H9 (cell line): ENCODE measurements at regions not wholly inside any gene's neighbourhood (a gene's known extent, or its start where the extent isn't known, plus 50 kb on each side); places are given as distances from the start of the nearest gene placed in this dataset.

ENCODE experiments used
- DNase-seq: peaks from one replicate; pipeline ENCODE4 v3.0.0-alpha.2; 2017
- H2AFZ ChIP-seq: one replicate; pipeline ENCODE4 v1.6.1; 2013; ENCODE audit warnings: mild to moderate bottlenecking, low read length, control low read depth, moderate library complexity
- H2AK5ac ChIP-seq: 2 replicates; pipeline ENCODE4 v1.6.1; 2013; ENCODE audit warnings: low read length, control low read depth, mixed read lengths; ENCODE audit not compliant: insufficient read length
- H2BK120ac ChIP-seq: one replicate; pipeline ENCODE4 v1.6.1; 2013; ENCODE audit warnings: low read depth, mild to moderate bottlenecking, low read length, control low read depth, inconsistent platforms; ENCODE audit not compliant: poor library complexity, severe bottlenecking
- H2BK12ac ChIP-seq: 2 replicates; pipeline ENCODE4 v1.6.1; 2013; ENCODE audit warnings: low read length, control low read depth, mixed read lengths, low read depth; ENCODE audit not compliant: insufficient read length
- H2BK15ac ChIP-seq: 2 replicates; pipeline ENCODE4 v1.6.1; 2013; ENCODE audit warnings: low read depth, low read length, control low read depth
- H2BK20ac ChIP-seq: one replicate; pipeline ENCODE4 v1.6.1; 2013; ENCODE audit warnings: low read depth, mild to moderate bottlenecking, low read length, control low read depth, inconsistent platforms; ENCODE audit not compliant: poor library complexity, severe bottlenecking
- H2BK5ac ChIP-seq: 2 replicates; pipeline ENCODE4 v1.6.1; 2013; ENCODE audit warnings: low read length, control low read depth, mixed read lengths; ENCODE audit not compliant: insufficient read length
- H3K14ac ChIP-seq: 2 replicates; pipeline ENCODE4 v1.6.1; 2013; ENCODE audit warnings: low read length, control low read depth; ENCODE audit not compliant: insufficient read depth
- H3K18ac ChIP-seq: 2 replicates; pipeline ENCODE4 v1.6.1; 2013; ENCODE audit warnings: low read depth, mild to moderate bottlenecking, mixed read lengths, low read length, control low read depth; ENCODE audit not compliant: insufficient read length
- H3K23ac ChIP-seq: 2 replicates; pipeline ENCODE4 v1.6.1; 2013; ENCODE audit warnings: low read length, control low read depth, mixed read lengths, low read depth; ENCODE audit not compliant: insufficient read length
- H3K23me2 ChIP-seq: 2 replicates; pipeline ENCODE4 v1.6.1; 2013; ENCODE audit warnings: low read depth, mild to moderate bottlenecking, mixed read lengths, low read length, control low read depth; ENCODE audit not compliant: insufficient read length, poor library complexity, severe bottlenecking
- H3K27ac ChIP-seq: 2 replicates; pipeline ENCODE4 v1.5.1; 2013; ENCODE audit warnings: low read length, control low read depth, mixed read lengths, low read depth; ENCODE audit not compliant: insufficient read length
- H3K27me3 ChIP-seq: 2 replicates; pipeline ENCODE4 v1.6.1; 2013; ENCODE audit warnings: low read length, control low read depth, inconsistent platforms; ENCODE audit not compliant: insufficient read depth
- H3K4ac ChIP-seq: 2 replicates; pipeline ENCODE4 v1.6.1; 2013; ENCODE audit warnings: low read depth, mild to moderate bottlenecking, control low read depth, inconsistent platforms, low read length, moderate library complexity
- H3K4me1 ChIP-seq: 2 replicates; pipeline ENCODE4 v1.6.1; 2013; ENCODE audit warnings: low read length, control low read depth, inconsistent platforms; ENCODE audit not compliant: insufficient read depth
- H3K4me2 ChIP-seq: 2 replicates; pipeline ENCODE4 v1.6.1; 2013; ENCODE audit warnings: low read length, control low read depth, mixed read lengths; ENCODE audit not compliant: insufficient read length, insufficient read depth
- H3K56ac ChIP-seq: 2 replicates; pipeline ENCODE4 v1.6.1; 2013; ENCODE audit warnings: low read depth, mild to moderate bottlenecking, mixed read lengths, low read length, control low read depth; ENCODE audit not compliant: insufficient read length
- H3K79me1 ChIP-seq: 2 replicates; pipeline ENCODE4 v1.6.1; 2013; ENCODE audit warnings: low read depth, mild to moderate bottlenecking, moderate library complexity, low read length, control low read depth, inconsistent platforms; ENCODE audit not compliant: insufficient read depth, poor library complexity, severe bottlenecking
- H3K79me2 ChIP-seq: 2 replicates; pipeline ENCODE4 v1.6.1; 2013; ENCODE audit warnings: low read length, control low read depth, inconsistent platforms; ENCODE audit not compliant: insufficient read depth
- H3K9ac ChIP-seq: 2 replicates; pipeline ENCODE4 v1.6.1; 2013; ENCODE audit warnings: low read length, control low read depth, mixed read lengths; ENCODE audit not compliant: insufficient read length; ENCODE audit errors: extremely low read depth
- H3K9me3 ChIP-seq: one replicate; pipeline ENCODE4 v1.6.1; 2013; ENCODE audit warnings: low read depth, low read length, inconsistent platforms; ENCODE audit not compliant: control insufficient read depth
- H3T11ph ChIP-seq: one replicate; pipeline ENCODE4 v1.6.1; 2013; ENCODE audit warnings: mild to moderate bottlenecking, low read length, control low read depth, inconsistent platforms
- H4K20me1 ChIP-seq: one replicate; pipeline ENCODE4 v1.6.1; 2013; ENCODE audit not compliant: control insufficient read depth, insufficient read length, insufficient read depth
- H4K5ac ChIP-seq: 2 replicates; pipeline ENCODE4 v1.6.1; 2013; ENCODE audit warnings: low read depth, mild to moderate bottlenecking, mixed read lengths, low read length, control low read depth; ENCODE audit not compliant: insufficient read length
- H4K8ac ChIP-seq: replicated peaks from 2 replicates; pipeline ENCODE4 v1.6.1; 2013; ENCODE audit warnings: low read length, control low read depth, mixed read lengths, low read depth; ENCODE audit not compliant: insufficient read length
- H4K91ac ChIP-seq: 2 replicates; pipeline ENCODE4 v1.6.1; 2013; ENCODE audit warnings: low read depth, mild to moderate bottlenecking, moderate library complexity, mixed read lengths, low read length, control low read depth; ENCODE audit not compliant: insufficient read length
- H3K27ac Mint-ChIP-seq, 3 experiments: 2 replicates in 2 of 3; 3 replicates in 1 of 3; pipeline ENCODE4 v1.8.0; 2020 to 2021; ENCODE audit warnings: mixed read lengths in 3 of 3, mild to moderate bottlenecking in 1 of 3, moderate library complexity in 1 of 3
- H3K27me3 Mint-ChIP-seq: 2 replicates; pipeline ENCODE4 v1.8.0; 2021; ENCODE audit warnings: low read depth, mild to moderate bottlenecking, moderate library complexity, mixed read lengths
- H3K36me3 Mint-ChIP-seq, 3 experiments: 2 replicates in 2 of 3; 3 replicates in 1 of 3; pipeline ENCODE4 v1.8.0; 2020 to 2021; ENCODE audit warnings: low read depth in 3 of 3, mixed read lengths in 3 of 3; ENCODE audit not compliant: insufficient read depth in 1 of 3
- H3K4me1 Mint-ChIP-seq, 2 experiments: 2 replicates each; pipeline ENCODE4 v1.8.0; 2020; ENCODE audit warnings: mixed read lengths in 2 of 2
- H3K4me3 Mint-ChIP-seq, 2 experiments: 2 replicates in 1 of 2; 3 replicates in 1 of 2; pipeline ENCODE4 v1.8.0; 2020 to 2021; ENCODE audit warnings: mild to moderate bottlenecking in 2 of 2, mixed read lengths in 2 of 2, moderate library complexity in 1 of 2
- H3K9me3 Mint-ChIP-seq, 2 experiments: 2 replicates in 1 of 2; 3 replicates in 1 of 2; pipeline ENCODE4 v1.8.0; 2020; ENCODE audit warnings: mild to moderate bottlenecking in 2 of 2, mixed read lengths in 2 of 2, moderate library complexity in 1 of 2
- WGBS: extraction: QIAGEN DNeasy Blood & Tissue Kit; methylation state at CpG from one replicate; pipeline ENCODE4 v1.1.7; 2013; ENCODE audit warnings: missing lambda C conversion rate, low lambda C conversion rate, mixed read lengths; ENCODE audit not compliant: insufficient read length; ENCODE audit errors: extremely low coverage; 5-methylcytosine and 5-hydroxymethylcytosine counted together
- TF ChIP-seq, protein P1 (sequence below): fragments of 200-600 bp; sonication (generic); conservative IDR thresholded peaks from 3 replicates; pipeline ENCODE4 v1.8.0; 2021; ENCODE audit warnings: antibody characterized with exemption, mild to moderate bottlenecking

DNA sequence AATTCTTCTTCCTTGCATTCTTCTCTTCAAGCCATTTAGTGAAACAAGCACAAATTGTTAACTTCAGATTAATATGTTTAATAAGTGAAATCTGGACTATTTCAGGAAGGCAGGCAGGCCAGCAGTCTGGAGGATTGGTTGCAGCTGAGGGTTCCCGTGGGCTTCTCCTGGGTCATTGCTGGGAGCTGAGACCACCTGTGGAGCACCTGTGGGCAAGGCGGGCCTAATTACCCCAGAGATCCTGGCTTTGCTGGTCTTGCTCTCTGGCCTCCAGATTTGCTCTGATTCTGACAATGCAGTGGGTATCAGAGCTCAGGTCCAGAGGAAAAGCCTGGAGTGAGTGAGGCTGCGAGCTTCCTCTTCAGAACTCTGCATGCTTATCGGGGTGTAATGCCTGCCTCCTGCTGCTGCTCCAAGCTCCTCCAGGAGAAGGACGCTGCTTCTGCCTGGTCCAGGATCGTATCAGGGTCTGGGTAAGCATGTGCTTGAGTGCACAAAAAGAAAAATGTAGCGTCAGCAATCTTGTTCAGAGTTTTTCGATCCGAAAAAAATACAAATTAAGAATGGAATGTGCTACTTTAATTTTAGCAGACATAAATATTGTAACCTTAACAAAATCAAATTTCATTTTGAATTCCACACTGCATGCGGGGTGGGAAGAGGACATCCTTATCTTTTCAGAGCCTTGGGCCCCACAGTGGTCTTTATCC is 93.8 kb downstream of the TMEM30B start:
- no peaks in the 10 kb centered on the region for H3K79me1 ChIP-seq
- no CpG with 5 or more reads among the region's 10 CpGs for WGBS
- peaks cover 8% of the 10 kb centered on the region for H3K27me3 Mint-ChIP-seq

More for the DNA sequence above, 93.8 kb downstream of the TMEM30B start:
- H2BK12ac ChIP-seq, result no peak overlapping the region
- H3T11ph ChIP-seq, result no peak overlapping the region
- no peak overlapping the region for H2BK15ac ChIP-seq
- Mint-ChIP-seq H3K27ac (no peak overlapping the region), H3K9me3 (no peaks in the 10 kb centered on the region), H3K36me3 (no peaks in the 10 kb centered on the region; a peak in 1 of 7 replicates), H3K4me3 (no peak overlapping the region), H3K4me1 (peaks cover 29 to 30% of the 10 kb centered on the region in 2 experiments)
- H4K20me1 ChIP-seq, result no peaks in the 10 kb centered on the region
- no peaks in the 10 kb centered on the region for H3K79me2 ChIP-seq
- TF ChIP-seq, protein P1, sequence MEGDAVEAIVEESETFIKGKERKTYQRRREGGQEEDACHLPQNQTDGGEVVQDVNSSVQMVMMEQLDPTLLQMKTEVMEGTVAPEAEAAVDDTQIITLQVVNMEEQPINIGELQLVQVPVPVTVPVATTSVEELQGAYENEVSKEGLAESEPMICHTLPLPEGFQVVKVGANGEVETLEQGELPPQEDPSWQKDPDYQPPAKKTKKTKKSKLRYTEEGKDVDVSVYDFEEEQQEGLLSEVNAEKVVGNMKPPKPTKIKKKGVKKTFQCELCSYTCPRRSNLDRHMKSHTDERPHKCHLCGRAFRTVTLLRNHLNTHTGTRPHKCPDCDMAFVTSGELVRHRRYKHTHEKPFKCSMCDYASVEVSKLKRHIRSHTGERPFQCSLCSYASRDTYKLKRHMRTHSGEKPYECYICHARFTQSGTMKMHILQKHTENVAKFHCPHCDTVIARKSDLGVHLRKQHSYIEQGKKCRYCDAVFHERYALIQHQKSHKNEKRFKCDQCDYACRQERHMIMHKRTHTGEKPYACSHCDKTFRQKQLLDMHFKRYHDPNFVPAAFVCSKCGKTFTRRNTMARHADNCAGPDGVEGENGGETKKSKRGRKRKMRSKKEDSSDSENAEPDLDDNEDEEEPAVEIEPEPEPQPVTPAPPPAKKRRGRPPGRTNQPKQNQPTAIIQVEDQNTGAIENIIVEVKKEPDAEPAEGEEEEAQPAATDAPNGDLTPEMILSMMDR, result no peak
- no peaks in the 10 kb centered on the region for H3K9me3 ChIP-seq
- peaks cover 4% of the 10 kb centered on the region; the same call in 1 of the 2 replicates for H3K4me1 ChIP-seq
- DNase-seq, result no peak
- no peak overlapping the region for H3K23ac ChIP-seq
- no peak overlapping the region for H2BK120ac ChIP-seq
- no peak overlapping the region for H2BK5ac ChIP-seq
- H3K18ac ChIP-seq, result no peak overlapping the region
- no peak overlapping the region for H4K91ac ChIP-seq
- no peak overlapping the region for H2AFZ ChIP-seq
- no peak overlapping the region for H4K8ac ChIP-seq
- no peak overlapping the region for H3K4ac ChIP-seq
- H3K9ac ChIP-seq, result no peak overlapping the region
- no peaks in the 10 kb centered on the region for H3K23me2 ChIP-seq
- no peak overlapping the region for H4K5ac ChIP-seq
- no peak overlapping the region for H3K27ac ChIP-seq
- no peaks in the 10 kb centered on the region for H3K27me3 ChIP-seq
- no peak overlapping the region for H2BK20ac ChIP-seq
- H3K14ac ChIP-seq, result no peak overlapping the region
- no peak overlapping the region for H2AK5ac ChIP-seq
- H3K56ac ChIP-seq, result no peak overlapping the region
- no peak overlapping the region for H3K4me2 ChIP-seq
